Caki2 (cell line): ENCODE measurements at regions not wholly inside any gene's neighbourhood (a gene's known extent, or its start where the extent isn't known, plus 50 kb on each side); places are given as distances from the start of the nearest gene placed in this dataset.
"Not testable (repeated sequence)": the region's sequence is repeated elsewhere in the genome, so short reads cannot be mapped to it uniquely, and the experiment has no call there.

Experiments used
- DNase-seq: peaks from one replicate; pipeline ENCODE4 v3.0.0-alpha.2; 2015; ENCODE audit warnings: low read depth
- in situ Hi-C: cut with HindIII; loops from 2 replicates; pipeline ENCODE4 v1.10.0; 2016; ENCODE audit warnings: low sequenced_read_pairs, low pct_unique_long_range_greater_than_20kb, mixed read lengths

DNA sequence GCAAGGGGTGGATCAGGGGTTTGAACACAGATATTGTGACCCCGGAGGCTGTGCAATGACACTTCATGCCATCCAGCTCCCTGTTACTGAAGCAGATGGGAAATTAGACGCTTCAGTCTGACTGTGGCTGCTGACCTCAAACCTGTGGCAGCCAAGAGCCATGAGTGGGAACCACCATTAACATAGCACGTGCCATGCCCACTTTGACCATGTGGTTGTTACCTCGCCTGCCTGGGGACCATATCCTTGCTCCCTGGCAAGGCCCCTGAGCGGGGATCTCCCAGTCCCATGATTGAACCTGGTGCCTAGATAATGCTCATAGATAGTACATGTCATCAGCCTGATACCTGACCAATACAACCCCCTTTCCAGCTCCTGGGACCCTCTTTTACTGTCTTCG is 68.9 kb downstream of the CYP26B1 start:
- in situ Hi-C loops, result no loop called here
- DNase-seq, result no peak

GRCh38 chr2:72077702-72078169 is 69.9 kb downstream of the CYP26B1 start:
- in situ Hi-C loops, result no loop called here

DNA sequence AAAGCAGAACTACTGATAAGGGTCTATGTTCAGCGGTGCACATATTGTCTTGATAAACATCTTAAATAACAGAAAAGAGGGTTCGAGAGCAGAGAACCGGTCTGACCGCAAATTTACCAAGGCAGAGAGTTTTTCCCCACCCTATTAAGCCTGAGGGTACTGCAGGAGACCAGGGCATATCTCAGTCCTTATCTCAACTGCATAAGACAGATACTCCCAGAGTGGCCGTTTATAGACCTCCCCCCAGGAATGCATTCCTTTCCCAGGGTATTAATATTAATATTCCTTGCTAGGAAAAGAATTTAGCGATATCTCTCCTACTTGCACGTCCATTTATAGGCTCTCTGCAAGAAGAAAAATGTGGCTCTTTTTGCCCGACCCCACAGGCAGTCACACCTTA is 74.3 kb downstream of the CYP26B1 start:
- DNase-seq, in situ Hi-C loops: not testable (repeated sequence)

More at GRCh38 chr2:72077702-72078169, 69.9 kb downstream of the CYP26B1 start:
- DNase-seq, result no peak

- DNase-seq, in situ Hi-C loops: not testable (repeated sequence)
Measured at GRCh38 chr2:72064197-72064596, 83.5 kb downstream of the CYP26B1 start.

DNA sequence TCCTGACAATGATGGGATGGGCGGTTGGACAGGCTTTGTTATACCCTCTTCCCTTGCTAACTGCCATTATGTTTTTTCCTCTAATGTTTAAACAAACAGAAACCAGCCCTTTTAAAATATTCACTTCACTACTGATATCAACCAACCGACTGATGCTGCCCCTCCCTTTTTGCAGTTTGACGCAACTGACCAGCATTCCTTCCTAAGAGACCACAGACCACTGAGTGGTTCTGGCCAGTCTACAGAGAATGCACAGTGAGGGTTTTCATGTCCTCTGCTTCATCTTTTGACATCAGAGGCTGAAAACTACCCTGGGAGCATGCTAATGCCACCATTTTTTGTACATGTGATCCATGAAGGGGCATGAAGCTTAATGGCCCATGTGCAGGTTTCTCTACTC is 85.3 kb downstream of the CYP26B1 start:
- in situ Hi-C loops, result no loop called here
- no peak for DNase-seq

DNA sequence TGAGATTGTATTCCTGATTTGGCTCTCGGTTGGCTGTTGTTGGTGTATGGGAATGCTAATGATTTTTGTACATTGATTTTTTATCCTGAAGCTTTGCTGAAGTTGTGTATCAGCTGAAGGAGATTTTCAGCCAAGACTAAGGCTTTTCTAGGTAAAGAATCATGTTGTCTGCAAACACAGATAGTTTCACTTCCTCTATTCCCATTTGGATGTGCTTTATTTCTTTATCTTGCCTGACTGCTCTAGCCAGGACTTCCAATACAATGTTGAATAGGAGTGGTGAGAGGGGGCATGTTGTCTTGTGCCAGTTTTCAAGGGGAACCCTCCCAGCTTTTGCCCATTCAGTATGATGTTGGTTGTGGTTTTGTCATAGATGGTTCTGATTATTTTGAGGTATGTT is 90.4 kb downstream of the CYP26B1 start:
- in situ Hi-C loops, result no loop called here
- no peak for DNase-seq

GRCh38 chr2:72051971-72052505 is 95.6 kb downstream of the CYP26B1 start:
- DNase-seq, result no peak
- in situ Hi-C loops, result no loop called here

GRCh38 chr2:72051204-72051603 is 96.5 kb downstream of the CYP26B1 start:
- no peak for DNase-seq
- in situ Hi-C loops, result no loop called here

- no peak for DNase-seq
- in situ Hi-C loops, result no loop called here
Measured at GRCh38 chr2:72050734-72051133, 96.9 kb downstream of the CYP26B1 start.

DNA sequence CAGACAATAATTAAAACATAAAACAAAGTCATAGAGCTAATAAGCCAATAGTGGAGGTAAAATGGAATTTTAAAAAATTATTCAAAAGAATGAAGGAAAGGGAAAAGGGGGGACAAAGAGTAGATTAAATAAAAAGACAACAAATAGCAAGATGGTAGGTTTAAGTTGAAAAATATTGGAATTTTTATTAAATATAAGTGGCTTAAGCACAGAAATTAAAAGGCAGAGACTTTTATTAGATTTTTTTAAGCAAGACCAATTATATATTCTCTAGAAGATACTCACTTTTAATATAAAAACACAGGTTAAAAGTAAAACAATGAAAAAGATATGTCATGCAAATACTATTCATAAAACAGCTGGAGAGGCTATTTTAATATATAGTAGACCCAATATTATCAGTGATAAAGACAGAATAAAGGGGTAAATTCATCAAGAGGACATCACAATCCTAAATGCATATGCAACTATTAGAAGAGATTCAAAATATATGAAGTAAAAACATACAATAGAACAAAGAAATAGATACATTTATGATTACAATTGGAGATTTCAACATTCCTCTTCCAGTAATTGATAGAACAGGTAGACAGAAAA is 98.7 kb downstream of the CYP26B1 start:
- no peak for DNase-seq

DNA sequence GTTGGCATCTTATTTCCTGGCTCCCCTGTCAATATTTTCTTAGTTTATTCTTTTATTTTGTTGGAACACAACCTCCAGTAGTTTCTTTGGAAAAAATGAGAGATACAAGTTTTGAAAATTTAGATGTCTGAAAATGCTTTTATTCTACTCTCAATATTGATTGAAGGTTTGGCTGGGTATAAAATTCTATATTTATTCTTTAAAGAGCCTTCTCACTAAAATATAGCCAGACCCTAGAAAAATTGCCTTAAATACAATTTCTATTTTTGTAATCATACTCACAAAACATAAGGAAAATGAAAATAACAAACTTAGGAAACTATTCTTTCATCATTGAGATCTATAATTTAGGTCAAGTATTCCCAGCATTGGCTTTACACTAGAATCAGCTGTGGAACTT is 103.7 kb downstream of the CYP26B1 start:
- no peak for DNase-seq
- in situ Hi-C loops, result no loop called here

More for the DNA sequence above, 98.7 kb downstream of the CYP26B1 start:
- in situ Hi-C loops, result no loop called here

GRCh38 chr2:72041638-72042111 is 106.0 kb downstream of the CYP26B1 start:
- DNase-seq, result no peak
- in situ Hi-C loops, result no loop called here

- no peak for DNase-seq
- in situ Hi-C loops, result no loop called here
Measured at GRCh38 chr2:72040629-72041571, 106.8 kb downstream of the CYP26B1 start.

DNA sequence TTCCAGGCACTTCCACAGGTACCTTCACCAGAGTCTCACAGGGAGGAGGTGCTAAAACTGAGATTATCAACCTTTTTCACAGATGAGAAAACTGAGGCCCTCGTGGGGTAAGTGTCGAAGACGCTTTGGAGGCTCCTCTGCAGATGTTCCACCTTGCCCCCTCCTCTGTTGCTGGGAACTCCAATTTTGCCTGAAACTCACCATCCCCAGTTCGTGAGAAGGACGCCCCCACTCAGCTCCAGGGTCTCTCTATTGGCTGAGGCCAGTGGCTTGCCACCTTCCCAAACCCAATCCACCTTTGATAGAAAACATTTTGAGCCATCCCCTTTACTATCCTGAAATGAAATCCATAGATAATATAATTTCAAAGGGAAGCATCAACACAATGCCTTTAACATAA is 109.1 kb downstream of the CYP26B1 start:
- in situ Hi-C loops, result no loop called here
- no peak for DNase-seq

DNA sequence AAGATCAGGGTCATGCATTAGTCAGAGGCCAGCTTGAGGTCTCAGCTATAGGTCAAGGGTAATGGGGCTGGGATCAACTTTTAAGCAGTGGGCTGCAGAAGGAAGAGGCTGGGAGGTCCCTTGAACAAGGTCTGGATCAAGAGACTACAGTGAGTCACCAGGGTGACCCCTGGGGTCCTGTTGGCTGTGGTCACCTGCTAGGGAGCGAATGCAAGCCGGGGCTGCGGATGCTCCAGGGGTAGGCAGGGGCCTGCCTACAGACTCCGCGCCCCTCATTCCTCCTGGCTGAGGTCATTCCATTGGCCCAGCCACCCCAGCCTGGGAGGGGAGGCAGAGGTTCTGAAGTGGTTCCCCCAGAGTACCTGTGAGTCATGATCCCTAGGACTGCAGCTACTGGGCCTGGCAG is 110.4 kb downstream of the CYP26B1 start:
- no peak for DNase-seq
- in situ Hi-C loops, result no loop called here

DNA sequence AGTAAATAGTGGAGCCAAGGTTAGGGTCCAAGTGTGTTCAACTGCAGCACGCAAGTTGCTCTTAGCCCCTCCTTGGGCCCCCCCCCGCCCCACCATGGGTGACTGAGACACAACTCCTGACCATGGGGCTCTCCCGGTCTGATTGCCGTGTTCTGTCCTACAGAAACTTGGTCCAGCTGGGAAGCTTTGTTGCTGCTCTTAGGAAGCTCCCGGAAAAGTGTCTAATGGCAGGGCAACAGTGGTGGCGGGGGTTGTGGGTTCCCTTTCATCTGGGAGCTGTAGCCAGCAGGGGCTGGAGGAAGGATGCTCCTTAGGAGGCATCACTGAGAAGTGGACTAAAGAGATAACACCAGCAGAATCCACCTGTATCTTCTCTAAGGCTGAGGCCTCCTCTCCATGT is 111.1 kb downstream of the CYP26B1 start:
- no peak for DNase-seq
- in situ Hi-C loops, result no loop called here

GRCh38 chr2:72036173-72036545 is 111.5 kb downstream of the CYP26B1 start:
- in situ Hi-C loops, result no loop called here
- DNase-seq, result no peak

DNA sequence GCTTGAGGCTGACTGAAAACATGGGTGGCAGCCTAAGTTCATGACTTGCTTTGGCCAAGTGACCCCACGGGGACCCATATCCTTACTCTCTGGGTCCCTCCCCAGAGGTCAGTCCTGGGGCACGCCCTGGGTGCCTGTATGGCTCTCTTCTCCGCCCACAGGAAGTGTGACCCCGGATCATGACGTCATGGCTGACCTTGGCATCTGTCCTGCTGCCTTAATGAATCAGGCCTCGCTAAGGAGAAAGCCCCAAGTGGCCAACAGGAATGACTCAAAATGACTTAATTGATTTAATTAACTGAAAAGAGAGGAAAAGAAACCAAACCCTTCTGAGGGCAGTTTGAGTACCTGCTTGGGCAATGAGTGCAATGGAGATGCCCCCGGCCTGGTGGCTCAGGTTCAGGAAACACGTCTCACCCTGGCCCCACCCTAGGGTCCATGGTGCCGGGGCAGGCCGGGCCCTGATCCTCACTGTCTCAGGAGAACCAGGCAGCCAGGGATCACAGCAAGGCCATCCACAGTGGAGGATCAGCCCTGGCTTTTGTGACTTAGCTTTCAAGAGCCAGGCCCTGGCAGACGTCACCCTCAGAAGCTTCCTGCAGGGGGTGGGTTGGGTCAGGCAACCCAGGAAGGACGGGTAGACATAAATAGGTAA is 112.0 kb downstream of the CYP26B1 start:
- in situ Hi-C loops, result no loop called here
- DNase-seq, result no peak
